ENCODE measurements at regions not wholly inside any gene's neighbourhood (a gene's known extent, or its start where the extent isn't known, plus 50 kb on each side); places are given as distances from the start of the nearest gene placed in this dataset.

DNA sequence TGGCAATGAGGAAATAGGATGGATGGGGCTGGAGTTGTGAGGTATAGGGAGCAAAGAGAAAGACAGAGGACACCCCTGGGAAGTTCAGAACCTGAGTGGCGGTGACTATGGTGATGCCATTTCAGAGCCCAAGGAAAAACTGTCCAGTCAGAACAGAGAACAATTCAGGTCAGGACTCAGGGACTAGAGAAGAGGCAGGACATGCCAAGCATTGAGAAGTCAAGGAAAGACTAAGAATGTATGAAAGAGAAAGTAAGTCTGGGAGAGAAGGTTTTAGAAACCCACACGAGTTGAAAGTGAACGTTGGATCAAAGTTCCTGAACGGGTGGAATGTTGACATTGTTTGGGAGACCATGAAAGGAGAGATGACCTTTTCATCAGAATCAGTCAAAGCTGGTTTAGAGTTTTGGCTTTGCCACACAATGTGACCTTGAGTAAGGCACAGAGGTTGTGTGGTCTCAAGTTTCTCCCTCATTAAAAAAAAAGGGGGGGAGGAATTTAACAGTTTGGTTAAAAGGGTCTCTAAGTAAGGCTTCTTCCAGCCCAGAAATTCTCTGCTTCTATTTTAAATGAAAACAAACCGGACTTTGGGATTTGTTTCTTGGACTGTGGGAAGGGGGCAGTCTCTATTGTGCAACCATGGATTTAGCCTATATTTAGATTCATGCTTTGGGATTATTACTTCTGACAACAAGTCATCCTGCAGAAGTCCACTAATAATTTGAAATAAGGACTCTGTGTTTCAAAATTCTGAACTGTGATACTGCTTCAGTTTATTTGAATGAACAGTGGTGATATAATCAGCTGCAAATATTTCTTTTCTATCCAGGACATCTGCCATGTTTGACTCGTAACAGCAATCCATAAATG is 315.9 kb upstream of the TBL1XR1 start:
- Histone ChIP-seq H3K36me3 (ENCODE audit: control insufficient read depth in 4 of 4, insufficient read depth in 3 of 4, low read depth in 1 of 4, low read length in 3 of 4) (no peaks in the 10 kb centered on the region), H3K27ac (ENCODE audit: low read depth in 1 of 2, low read length in 2 of 2) (no peak overlapping the region), H3K27me3 (ENCODE audit: control insufficient read depth in 4 of 4, insufficient read depth in 4 of 4, low read length in 3 of 4) (no peaks in the 10 kb centered on the region), H3K9ac (ENCODE audit: low read depth in 1 of 2, low read length in 2 of 2) (no peak overlapping the region), H3K4me1 (ENCODE audit: control insufficient read depth in 4 of 4, insufficient read depth in 4 of 4, low read length in 3 of 4) (peaks cover 0 to 12% (median 5%) of the 10 kb centered on the region in 4 donors), H3K9me3 (ENCODE audit: control insufficient read depth in 4 of 4, low read length in 3 of 4) (no peaks in the 10 kb centered on the region), H3K4me3 (ENCODE audit: low read depth in 1 of 3, low read length in 3 of 3) (peak overlapping the region in 1 of 3 donors; percentile 7)
- no peak for DNase-seq (ENCODE audit: low spot score)
- peak; percentile 58 for TF ChIP-seq HNF4G (IDR thresholded peaks at IDR 0.05)
- no peak for TF ChIP-seq ZBTB33 (IDR thresholded peaks at IDR 0.05)
- TF ChIP-seq JUND (IDR thresholded peaks at IDR 0.05): no peak
- no peak for TF ChIP-seq GABPA (IDR thresholded peaks at IDR 0.05 in 1 of 2, conservative IDR thresholded peaks at IDR 0.05 in 1 of 2)
- no peak for TF ChIP-seq EGR1 (IDR thresholded peaks at IDR 0.05; ENCODE audit: low read depth in 2 of 2)
- TF ChIP-seq YY1 (IDR thresholded peaks at IDR 0.05): peak; percentile 24
- no peak for TF ChIP-seq FOXA1 (IDR thresholded peaks at IDR 0.05)
- peak; percentile 56 to 60 for TF ChIP-seq RXRA (IDR thresholded peaks at IDR 0.05)
- TF ChIP-seq, protein P1, sequence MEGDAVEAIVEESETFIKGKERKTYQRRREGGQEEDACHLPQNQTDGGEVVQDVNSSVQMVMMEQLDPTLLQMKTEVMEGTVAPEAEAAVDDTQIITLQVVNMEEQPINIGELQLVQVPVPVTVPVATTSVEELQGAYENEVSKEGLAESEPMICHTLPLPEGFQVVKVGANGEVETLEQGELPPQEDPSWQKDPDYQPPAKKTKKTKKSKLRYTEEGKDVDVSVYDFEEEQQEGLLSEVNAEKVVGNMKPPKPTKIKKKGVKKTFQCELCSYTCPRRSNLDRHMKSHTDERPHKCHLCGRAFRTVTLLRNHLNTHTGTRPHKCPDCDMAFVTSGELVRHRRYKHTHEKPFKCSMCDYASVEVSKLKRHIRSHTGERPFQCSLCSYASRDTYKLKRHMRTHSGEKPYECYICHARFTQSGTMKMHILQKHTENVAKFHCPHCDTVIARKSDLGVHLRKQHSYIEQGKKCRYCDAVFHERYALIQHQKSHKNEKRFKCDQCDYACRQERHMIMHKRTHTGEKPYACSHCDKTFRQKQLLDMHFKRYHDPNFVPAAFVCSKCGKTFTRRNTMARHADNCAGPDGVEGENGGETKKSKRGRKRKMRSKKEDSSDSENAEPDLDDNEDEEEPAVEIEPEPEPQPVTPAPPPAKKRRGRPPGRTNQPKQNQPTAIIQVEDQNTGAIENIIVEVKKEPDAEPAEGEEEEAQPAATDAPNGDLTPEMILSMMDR (IDR thresholded peaks at IDR 0.05; ENCODE audit: low read depth, low read length, missing input control): no peak
- peak; percentile 85 to 93 for TF ChIP-seq HNF4A (conservative IDR thresholded peaks at IDR 0.05)
- TF ChIP-seq FOXA2 (IDR thresholded peaks at IDR 0.05): peak; percentile 45
- TF ChIP-seq, protein P2, sequence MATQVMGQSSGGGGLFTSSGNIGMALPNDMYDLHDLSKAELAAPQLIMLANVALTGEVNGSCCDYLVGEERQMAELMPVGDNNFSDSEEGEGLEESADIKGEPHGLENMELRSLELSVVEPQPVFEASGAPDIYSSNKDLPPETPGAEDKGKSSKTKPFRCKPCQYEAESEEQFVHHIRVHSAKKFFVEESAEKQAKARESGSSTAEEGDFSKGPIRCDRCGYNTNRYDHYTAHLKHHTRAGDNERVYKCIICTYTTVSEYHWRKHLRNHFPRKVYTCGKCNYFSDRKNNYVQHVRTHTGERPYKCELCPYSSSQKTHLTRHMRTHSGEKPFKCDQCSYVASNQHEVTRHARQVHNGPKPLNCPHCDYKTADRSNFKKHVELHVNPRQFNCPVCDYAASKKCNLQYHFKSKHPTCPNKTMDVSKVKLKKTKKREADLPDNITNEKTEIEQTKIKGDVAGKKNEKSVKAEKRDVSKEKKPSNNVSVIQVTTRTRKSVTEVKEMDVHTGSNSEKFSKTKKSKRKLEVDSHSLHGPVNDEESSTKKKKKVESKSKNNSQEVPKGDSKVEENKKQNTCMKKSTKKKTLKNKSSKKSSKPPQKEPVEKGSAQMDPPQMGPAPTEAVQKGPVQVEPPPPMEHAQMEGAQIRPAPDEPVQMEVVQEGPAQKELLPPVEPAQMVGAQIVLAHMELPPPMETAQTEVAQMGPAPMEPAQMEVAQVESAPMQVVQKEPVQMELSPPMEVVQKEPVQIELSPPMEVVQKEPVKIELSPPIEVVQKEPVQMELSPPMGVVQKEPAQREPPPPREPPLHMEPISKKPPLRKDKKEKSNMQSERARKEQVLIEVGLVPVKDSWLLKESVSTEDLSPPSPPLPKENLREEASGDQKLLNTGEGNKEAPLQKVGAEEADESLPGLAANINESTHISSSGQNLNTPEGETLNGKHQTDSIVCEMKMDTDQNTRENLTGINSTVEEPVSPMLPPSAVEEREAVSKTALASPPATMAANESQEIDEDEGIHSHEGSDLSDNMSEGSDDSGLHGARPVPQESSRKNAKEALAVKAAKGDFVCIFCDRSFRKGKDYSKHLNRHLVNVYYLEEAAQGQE (IDR thresholded peaks at IDR 0.05): peak; percentile 3
- no peak for TF ChIP-seq NR2F2 (IDR thresholded peaks at IDR 0.05)
- TF ChIP-seq ATF3 (IDR thresholded peaks at IDR 0.05): no peak
- TF ChIP-seq TAF1 (conservative IDR thresholded peaks at IDR 0.05): no peak
- TF ChIP-seq MAX (IDR thresholded peaks at IDR 0.05): peak; percentile 35
- TF ChIP-seq RAD21 (IDR thresholded peaks at IDR 0.05): peak in 1 of 2 donors; percentile 25
- TF ChIP-seq SP1 (IDR thresholded peaks at IDR 0.05): peak; percentile 75
- 46% methylated on average over 6 of the region's 6 CpGs for WGBS
